GM21360 (cell line): ENCODE measurements at regions not wholly inside any gene's neighbourhood (a gene's known extent, or its start where the extent isn't known, plus 50 kb on each side); places are given as distances from the start of the nearest gene placed in this dataset.

Source experiments
- ATAC-seq: cut with Tn5 transposase; IDR thresholded peaks from one replicate; pipeline ENCODE4 v1.9.1; 2021; ENCODE audit warnings: mild to moderate bottlenecking, moderate library complexity; ENCODE audit not compliant: unreplicated experiment

DNA sequence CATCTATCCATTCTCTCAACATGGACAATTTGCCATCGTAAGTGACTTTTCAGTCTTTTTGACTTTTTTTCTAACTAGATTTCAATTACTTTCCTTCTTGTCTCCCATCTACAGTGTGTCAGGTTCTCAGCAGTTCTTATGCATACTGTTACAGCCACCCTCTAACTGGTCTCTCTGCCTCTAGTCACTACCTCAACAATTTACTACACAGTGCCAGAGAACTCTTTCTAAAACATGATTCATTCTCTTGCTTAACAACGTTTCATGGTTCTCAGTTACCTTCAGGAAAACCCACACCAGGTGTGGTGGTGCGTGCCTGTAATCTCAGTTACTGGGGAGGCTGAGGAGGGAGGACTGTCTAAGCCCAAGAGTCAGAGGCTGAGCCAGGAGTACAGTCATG is 95.4 kb downstream of the DIPK2A start:
- ATAC-seq, result no peak

DNA sequence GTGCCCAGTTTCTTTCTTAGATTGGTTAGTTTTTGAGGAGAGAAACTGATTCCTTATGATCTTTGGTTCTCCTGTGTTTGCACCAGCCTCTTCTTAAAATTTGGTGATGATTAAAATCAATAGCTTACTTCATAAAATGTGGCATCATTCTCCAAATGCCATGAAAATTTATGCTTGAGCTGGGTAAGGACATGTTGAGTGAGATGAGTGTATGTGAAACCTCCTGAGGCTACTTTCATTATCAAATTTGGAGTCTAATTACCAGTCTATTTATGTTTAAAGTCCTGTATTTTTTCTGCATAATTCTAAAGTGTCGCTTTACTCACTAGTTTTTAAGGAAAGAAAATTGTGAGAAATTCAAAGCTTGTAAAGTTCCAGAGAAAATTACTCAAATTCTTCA is 102.1 kb downstream of the DIPK2A start:
- ATAC-seq, result no peak

DNA sequence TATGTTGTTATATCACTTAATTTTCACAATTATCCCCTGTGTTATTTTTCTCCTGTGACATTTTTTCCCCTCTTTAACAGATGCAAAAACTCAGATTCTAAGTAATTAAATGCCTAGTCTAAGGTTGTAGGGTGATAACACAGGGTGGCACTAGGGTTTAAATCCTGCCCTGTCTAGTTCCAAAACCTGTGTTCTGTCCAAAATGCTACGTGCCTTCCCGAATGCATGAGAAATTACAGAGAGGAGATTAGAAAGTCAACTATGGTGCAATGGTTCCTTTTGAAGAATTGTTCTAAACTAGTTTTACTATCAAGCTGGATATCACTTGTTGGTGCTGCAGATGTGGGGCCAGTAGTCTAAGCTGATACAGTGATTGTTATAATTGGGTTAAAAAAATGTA is 108.0 kb downstream of the DIPK2A start:
- no peak for ATAC-seq

DNA sequence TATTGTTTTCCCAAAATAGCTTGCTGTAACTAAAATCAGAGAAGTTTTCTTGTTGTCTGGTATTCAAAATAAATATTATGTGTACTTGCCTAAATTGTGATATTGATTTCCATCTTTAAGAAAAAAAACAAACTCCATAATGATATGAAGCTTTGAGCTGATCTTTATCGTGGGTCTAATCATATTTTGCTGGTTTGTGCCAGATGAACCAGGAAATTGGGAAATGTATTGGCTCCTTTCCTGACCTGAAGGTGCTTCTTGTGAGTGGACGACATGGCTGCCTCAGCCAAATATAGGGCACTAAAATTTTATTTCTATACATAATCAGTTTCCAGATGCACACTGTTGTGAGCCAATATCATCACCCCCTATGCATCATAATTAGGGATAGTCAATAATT is 113.3 kb downstream of the DIPK2A start:
- no peak for ATAC-seq

DNA sequence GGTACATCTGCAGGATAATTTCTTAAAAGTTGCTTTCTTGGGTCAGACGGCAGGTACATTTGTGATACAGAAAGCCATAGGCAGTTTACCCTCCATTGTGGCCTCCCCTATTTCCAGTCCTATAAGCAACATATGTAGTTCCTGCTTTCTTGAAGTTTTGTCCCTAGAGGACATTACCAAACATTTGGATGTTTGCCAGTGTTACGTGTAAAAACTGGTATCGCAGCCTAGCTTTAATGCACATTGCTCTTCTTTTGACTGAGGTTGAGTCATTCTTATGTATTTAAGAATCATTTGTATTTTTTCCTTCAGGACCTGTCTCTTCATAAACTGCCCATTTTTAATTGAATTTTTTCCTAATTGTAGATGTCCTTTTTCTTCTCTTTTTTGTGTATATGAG is 114.3 kb downstream of the DIPK2A start:
- no peak for ATAC-seq

DNA sequence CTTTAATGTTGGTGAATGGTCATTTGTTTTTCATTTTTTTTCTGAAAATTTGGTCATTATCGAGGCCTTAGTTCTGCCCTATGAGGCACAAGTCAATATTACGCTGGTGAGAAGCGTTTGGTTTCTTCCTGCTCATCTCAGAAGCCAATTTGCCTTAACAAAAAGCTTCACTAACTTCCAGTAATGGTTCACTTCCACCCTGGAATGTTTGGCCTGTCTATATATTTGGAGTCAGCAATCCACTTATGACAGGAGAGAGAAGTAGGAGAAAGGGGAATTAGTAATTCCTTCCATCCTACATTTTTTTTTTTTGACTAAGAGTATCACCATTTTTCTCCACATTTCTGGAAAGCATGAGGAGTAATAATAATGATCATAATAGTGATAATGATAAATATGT is 124.4 kb downstream of the DIPK2A start:
- ATAC-seq, result no peak

DNA sequence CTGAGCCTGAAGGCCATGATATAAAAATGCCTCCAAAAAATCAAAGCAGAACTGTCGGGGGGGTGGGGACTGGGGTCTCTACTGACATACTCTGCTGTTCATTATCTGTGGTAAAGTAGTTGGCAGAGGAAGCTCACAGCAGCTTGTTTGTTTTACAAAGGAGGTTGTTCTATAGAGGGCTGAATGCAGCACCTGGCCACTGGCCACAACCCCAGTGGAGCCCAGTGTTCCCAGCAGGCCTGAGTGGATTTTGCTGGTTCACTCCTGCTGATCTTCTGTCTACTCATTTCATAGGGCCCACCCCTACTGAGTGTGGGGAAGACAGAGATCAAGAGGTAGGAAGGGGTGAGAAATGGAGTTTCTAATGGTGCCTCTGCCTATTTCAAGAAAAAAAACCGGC is 125.5 kb downstream of the DIPK2A start:
- no peak for ATAC-seq

DNA sequence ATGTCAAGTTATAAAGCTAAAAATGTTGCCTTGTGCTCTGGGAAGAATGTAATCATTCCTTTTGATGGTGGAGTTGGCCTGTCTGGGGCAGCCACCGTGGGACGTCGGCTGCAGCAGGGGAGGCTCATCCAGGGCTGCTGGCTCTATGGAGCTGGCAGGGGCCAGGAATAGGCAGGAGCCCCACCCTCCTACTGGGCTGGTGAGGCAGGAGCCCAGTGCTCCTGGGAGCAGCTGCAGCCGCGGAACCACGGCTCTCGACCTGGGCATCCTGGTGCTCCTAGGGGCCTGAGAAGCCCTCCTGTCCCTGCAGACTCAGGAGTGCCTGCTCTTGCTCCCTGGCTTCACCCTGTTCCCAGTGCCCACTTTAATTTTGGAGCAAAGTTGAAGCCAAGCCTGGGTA is 127.1 kb downstream of the DIPK2A start:
- no peak for ATAC-seq

DNA sequence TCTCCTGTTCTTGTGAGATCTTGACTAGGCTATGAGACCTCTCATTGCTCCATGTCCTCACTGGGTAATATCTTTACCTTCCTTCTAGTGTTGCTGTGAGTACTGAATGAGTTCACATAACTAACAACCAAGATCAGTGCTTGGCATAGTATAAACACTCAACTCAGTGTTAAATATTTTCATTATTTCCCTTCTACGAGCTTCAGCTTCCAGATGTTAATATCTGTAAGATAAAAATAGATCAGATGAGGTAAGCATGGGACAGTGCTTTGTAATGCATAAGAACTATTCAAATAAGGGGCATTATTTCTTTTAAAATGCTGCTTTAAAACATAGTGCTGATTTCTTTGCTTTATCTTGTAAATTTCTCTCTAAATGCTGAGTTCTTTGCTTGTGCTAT is 130.8 kb downstream of the DIPK2A start:
- ATAC-seq, result no peak

DNA sequence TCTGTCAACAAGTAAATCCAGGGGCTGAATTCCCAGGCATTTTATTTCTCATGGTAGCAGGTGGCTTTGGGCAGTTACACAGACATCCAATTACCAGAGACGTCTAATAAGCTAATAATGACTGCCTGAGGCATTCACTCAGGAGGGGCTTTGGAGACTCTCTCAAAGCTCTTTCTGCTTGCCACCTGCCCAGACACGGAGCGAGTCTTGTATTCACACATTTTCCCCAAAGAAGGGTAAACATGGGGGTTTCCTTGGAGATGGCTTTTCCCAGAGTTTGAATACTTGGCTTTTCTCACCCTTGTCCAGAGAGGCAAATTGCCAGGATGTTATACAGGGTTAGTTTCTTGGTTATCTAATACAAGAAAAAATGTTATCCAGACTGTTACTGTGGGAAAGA is 132.6 kb downstream of the DIPK2A start:
- no peak for ATAC-seq

DNA sequence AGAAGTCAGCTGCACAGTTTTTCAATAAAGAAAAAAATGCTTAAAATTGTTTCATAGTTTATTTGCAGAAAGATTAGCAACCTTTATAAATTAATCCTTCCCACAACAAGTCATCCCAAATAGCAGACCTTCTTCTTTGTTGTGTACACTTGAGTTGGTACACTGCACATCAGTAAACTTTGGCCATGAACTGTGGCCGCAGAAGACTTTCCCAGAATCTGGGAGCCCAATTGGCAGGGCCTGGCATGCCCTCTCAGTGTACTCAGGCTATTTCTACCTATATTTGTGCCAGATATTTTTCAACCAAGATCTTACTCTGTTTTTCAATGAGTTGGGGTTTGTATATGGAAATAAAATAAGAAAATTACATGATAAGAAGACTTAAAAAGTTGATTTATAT is 133.1 kb downstream of the DIPK2A start:
- no peak for ATAC-seq

DNA sequence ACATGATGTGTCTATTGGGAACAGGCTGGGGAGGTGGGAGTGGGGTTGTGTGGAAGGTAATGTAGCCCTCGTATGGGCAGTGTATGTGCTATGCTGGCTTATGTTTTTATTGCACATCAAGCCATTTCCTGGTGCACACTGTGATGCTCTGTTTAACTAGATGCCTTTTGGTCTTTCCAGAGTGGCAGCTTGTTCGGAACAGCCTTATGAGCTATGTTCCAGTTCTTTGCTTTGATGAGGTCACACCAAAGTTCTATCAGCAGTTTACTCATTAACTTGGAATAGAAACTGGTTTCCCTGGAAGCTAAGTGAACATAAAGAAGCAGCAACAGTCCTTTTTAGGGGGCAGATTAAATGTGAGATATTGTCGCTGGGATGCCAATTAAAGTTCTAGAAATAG is 133.9 kb downstream of the DIPK2A start:
- no peak for ATAC-seq

DNA sequence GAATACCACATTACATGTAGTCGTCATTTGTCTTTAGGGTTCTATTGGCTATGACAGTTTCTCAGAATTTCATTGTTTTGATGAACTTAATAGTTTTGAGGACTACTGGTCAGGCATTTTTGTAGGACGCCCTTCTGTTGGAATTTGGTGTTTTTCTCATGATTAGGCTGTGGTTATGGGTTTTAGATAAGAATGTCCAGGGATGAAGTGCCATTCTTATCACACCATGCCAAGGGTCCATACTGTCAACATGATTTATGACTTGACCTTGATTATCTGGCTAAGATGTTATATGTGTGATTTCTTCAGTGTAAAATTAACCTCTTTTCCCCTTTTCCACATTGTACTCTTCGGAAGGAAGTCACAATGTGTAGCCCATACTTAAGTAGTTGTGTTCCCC is 135.3 kb downstream of the DIPK2A start:
- no peak for ATAC-seq

DNA sequence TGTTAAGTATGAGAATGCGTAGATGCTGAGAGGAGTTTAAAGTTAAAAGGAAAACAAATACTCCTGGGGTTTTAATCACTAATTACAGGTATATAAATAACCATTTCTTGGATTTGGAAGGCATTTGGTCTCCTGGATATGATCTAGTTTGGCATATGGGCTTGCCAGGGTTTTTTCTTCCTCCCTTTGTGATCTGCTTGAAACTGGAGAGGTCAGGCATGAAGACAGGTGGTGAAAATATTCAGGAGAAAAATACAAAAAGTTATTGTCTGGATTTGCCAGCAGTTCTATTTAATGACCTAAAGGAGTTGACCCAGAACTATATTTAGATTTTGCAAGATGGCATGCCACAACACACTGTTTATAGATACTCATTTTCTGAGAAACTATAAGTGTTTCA is 136.3 kb downstream of the DIPK2A start:
- no peak for ATAC-seq

DNA sequence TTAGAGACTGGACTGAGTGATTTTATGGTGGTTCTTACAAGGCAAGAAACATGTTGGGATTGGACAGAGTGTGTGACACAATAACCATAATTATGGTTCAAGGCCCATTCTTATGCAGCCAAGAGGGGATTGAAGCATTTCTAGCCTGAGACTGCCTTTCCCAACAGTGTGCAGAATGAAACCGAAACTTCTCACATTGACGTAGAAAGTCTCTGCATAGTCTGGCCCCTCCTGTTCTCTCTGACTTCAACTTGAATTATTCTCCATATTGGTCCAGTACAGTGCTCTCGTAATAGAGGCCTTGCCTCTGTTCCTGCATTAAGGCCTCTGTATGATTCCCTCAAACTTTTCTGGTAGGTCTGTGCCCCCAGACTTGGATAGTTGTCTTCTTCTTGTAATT is 138.3 kb downstream of the DIPK2A start:
- ATAC-seq, result peak; percentile 97

DNA sequence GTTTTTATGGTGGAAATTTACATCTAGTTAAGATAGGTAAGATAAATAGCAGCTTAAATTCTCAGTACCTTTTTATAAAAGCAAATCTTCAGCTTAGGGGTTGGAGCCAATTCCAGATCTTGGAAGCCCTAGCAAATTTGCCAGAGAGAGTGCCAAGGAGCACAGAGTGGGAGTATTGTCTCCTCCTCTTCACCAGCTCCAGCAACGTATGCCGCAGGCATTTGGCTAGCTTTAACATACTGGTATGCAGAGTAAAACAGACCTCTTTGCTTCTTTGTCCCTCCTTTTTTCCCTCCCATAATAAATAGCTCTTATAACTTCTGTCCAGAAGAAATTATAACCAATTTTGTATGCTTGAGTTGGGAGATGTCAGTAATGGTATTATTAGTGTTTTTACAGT is 140.4 kb downstream of the DIPK2A start:
- ATAC-seq, result no peak

DNA sequence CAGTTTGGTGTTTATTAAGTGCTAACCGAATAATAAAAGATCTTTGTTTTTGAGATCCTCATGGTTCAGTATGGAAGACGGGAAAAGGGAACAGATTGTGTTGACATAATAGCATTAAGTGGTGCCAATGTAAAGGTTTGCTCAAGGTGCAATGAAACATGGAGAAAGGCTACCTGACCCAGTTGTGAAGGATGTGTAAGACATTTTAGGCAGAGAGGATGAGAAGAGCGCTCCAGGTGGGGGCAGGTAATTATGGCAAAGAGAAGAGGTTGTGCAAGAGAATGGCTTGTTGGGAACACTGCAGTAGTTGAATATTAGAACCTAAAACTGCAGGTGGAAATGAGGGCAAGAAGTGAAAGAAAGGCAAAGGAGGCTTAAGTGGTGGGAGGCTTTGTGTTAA is 140.8 kb downstream of the DIPK2A start:
- no peak for ATAC-seq

DNA sequence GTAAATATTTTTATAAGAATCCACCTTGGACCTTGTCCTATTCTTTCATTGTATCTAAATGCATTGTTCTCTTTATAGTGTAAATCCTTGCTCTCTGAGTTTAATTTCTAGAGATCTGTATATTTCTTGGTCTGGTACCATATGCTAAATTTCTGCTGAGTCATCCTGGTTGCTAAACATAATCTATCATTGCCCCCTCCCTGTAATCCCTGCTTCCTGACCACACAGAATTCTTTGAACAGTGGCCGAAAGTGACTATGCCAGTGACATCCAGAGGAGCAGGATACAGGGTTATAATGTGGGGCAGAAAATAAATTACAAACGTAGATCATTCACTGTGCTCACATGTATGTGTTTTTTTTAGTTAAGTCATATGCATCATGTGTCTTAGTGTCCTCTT is 143.1 kb downstream of the DIPK2A start:
- no peak for ATAC-seq

DNA sequence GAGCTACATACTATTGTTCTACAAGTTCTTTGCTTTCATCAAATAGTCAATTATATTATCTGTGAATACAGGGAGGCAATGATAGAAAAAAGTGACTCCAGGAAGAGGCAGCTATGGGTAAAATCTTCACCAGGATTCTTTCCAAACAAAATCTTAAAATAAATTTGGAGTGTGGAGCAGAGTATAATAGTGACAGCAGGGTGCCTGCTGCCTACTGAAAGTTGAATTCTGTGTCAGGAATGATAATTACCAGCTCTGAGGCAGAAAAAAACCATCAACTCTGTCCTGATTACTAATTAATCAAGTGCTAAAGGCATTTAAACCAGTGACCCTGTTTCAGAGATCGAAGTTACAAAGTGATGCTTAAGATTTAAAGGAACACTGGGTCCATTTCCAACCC is 148.0 kb downstream of the DIPK2A start:
- no peak for ATAC-seq

DNA sequence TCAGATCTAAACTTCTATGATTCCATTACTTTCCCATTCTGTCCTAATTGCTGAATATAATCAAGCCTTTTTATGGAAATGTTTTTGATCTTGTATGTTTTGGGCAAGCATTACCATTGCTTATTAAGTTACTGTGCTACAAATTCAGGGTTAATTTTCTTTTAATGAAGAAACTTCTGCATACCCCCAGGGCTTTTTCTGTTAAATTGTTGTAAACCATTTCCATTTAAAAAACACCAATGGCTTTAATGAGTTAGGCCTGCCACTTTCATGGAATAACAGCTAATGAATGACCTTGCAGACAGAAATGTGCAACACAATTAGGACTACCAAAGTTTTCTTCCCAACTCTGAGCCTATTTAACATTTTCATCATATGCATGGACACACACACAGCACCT is 150.0 kb downstream of the DIPK2A start:
- no peak for ATAC-seq

DNA sequence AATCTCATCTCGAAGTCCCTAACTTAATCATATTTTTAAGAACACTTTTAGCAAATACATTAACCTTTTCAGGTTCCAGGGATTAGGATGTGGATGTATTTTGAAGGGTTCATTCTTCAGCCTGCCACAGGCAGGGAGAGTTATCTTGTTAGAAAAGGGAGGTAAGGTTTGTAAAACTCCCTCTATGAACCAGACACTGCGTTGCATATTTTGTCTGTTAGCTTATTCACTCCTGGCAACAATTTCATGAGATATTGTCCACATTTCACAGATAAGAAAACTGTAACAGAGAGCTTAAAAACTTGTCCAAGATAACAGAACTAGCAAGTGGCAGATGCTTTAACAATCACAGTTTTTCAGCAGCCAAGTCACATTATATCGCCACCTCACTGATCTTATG is 155.4 kb downstream of the DIPK2A start:
- ATAC-seq, result no peak

DNA sequence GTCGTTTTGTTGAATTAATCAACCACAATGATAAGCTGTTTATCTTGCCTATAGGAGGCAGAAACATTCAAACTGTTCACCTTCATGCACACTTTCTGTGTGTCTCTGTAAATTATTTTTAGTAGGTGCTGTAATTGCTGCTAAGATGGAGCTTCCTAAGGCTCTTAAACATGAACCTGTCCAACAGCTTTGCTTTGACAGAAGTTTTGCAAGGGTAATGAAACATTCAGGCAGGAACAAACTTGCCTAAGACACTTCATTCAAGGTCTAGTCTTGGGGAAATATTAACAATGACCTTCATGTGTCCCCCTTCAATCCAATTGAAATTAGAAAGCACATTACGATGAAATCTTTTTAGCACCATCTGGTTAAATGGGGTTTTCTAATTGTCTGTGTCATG is 156.1 kb downstream of the DIPK2A start:
- ATAC-seq, result no peak

DNA sequence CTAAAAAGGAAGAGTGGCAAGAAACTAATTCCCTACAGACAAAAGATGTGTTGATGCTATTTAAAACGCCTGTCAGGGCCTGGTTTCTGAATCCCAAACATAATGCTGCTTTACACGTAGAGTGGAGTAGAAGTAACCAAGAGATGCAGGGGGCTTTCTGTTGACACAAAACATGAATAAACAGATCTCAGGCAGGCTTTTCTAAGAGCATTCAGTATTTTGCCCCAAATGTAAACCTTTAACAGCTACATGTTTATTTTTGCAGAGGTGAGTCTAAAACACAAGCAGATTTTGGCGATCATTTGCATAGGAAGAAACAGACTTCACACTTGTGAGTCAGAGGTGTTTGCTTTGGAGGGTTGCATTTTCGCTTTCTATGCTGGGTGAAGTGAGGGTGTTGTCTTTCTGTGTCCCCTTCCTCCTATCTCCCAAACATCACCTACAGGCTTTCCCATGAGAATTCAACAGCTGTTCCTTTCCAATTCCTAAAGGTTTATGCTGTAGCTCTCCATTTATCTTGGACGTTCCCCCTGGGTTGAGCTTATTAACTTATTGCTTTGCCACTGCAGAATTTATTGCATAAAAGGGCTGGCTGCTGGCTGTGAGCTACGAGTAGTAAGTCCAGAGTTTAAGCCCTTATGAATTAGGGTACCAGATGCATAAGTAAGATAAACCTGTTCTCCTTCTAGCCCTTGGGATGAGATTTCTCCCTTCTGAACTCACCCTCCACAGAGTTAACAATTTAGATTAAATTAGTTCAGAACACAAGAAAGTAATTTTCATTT is 156.7 kb downstream of the DIPK2A start:
- ATAC-seq, result peak; percentile 98
